T47D (cell line): ENCODE measurements at regions not wholly inside any gene's neighbourhood (a gene's known extent, or its start where the extent isn't known, plus 50 kb on each side); places are given as distances from the start of the nearest gene placed in this dataset.

Experiments used
- DNase-seq, 2 experiments: peaks; one replicate each; pipeline versions ENCODE4 v3.0.0 to v3.0.0-alpha.2; 2011 to 2012; ENCODE audit warnings: low read depth in 1 of 2, low spot score in 1 of 2
- JUND ChIP-seq: IDR thresholded peaks from 2 replicates; pipeline ENCODE4 v1.6.1; 2012; ENCODE audit warnings: low read depth
- in situ Hi-C: cut with HindIII; loops from 2 replicates; pipeline ENCODE4 v1.10.0; 2016; ENCODE audit warnings: low sequenced_read_pairs, low pct_unique_long_range_greater_than_20kb

DNA sequence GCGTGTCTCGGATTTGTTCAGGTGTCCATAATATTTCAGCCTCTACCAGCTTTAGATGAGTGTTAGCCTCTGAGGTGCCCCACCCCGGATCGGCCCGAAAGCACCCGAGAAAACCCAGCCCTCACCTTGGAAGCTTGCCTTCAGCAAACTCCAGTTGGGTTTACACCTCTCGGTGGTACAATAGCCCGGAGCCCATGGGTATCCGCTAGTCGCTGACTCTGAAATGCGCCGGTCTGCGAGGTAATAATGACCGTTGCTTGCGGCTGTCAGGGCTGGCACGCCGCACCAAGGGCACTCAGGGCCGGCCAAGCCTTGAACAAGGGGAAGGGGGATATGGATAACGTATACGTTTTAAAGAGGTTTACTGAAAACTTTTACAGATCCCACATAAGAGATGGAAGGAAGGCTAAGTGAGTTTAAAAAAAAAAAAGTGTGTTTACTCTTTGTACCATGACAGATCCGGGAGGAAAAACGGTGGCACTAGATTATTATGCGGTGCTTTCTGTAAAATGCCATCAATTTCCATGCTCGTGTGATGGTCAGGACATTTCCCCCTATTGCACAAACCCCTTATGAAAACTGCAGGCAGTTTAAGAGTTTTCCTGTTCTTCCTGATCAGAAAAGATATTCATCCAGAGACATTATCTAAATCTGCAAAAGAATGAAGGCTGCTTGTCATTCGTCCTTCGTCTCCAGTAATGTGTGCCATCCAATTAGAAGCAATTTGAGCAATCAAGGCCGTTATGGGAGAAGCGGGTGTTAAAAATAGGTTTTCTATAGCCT lies 124.2 kb downstream of the TMEM161B start:
- TF ChIP-seq JUND, result no peak
- in situ Hi-C loops, result no loop called here
- no peak for DNase-seq

DNA sequence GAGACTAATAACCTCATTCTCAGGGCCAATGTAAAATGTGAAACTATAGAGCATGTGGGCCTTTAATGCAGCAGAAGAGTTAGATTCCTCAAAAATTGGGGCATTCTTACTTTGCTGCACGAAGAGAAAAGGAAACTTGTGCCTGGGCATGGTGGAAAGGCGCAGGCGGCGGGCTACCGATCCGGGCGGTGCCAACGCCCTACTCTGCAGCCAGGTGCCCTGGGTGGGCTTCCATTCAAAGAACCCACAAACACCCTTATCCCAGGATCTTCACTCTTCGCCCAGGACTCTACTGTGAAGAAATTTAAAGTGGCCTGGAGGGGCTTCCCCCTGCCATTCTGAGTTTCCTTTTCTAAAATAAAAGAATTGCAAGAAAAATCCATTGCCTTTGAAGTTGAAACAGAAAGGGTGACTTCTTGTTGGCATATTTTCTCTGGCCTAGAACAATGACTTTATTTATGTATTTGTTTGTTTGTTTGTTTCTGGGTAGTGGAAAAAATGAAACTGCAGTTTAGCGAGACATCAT lies 124.9 kb downstream of the TMEM161B start:
- in situ Hi-C loops, result no loop called here
- no peak for TF ChIP-seq JUND
- no peak for DNase-seq

DNA sequence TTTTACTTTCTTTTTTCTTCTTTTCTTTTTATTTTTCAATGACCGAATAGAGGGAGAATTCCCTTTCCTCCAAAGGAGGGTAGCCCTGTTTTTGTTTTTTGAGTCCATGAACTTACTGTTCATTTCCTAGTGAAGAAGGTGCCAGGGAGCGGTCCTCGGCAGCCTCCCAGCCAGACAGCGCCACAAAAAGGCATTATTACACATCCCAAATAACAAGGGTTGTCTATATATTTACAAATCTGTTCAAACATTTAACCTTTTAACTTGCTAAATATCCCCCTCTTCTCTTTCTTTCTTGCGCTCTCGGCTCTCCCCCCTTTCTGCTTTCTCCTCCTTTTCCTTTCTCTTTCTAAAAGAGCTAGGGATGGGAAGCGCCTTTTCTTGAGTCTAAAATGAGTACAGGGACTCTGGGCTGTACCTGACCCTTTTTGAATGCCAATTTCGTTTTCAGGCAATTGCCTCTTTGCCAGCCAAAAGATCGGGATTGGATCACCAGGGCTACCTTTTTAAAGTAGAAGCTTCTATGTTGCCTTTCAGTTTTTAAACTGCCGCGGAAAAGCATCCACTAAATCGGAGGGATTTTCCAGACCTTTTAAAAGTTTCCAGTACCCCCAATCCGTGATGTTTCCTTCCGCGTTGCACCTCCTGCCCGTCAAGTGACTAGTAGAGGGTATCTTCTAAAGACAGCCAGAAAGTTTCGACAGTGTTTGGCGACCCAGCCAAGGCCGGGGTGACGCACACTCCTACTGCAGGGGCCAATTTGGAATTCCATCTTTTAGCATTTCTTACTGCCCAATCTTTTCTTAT lies 125.6 kb downstream of the TMEM161B start:
- in situ Hi-C loops, result no loop called here
- TF ChIP-seq JUND, result no peak
- no peak for DNase-seq

DNA sequence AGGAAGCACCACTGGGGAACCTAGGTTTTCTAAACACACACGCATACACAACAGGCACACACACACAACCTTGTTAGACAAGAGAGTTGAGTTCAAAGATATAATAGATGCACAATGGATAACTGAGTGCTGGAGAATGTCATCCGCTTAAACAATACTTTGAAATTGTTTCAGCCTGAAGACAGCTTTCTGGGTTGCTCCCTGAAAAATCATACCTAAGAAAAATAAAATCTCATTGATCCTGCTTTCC lies 126.1 kb downstream of the TMEM161B start:
- no peak for TF ChIP-seq JUND
- in situ Hi-C loops, result no loop called here
- no peak for DNase-seq

DNA sequence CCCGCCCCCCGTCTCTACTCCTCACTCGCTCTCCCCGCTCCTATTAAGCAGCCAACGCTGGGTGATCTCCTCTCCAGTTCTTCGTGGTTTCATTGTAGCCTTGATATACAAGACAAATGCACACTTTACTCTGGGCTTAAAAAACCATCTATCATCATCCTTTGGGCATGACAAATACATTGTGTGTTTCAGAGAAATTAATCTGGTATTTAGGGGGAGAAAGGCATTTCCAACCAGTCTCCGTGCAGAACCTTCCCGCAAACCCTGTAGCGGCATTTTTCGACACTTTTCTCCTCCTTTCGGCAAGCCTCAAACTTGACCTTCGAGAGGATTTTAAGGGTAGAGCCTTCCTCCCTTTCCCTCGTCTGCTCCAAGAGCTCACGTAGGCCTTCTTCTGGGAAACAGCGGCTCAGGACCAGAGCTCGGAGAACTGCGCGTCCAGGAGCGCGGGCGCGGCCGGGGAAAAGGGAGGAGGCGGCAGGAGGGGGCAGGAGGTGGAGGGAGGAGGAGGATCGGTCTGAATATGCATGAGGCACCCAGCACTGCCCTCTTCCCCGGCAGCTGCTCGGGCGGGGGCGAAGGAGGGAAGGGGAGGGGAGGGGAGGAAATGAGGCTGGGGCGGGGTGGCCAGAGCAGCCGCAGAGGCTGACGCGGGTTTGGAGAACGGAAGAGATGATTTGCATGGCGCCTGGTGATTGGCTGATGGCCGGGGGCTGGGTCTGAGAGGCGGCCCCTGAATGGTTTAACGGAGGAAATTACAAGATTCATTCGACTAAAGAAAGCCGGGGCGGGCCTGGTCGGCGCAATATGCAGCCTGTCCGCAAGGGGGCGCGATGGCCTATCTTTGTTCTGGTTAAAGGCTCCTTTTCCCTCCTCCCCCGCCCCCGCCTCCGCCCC lies 127.5 kb downstream of the TMEM161B start:
- in situ Hi-C loops, result no loop called here
- DNase-seq, result peak; percentile 79 to 99
- no peak for TF ChIP-seq JUND

DNA sequence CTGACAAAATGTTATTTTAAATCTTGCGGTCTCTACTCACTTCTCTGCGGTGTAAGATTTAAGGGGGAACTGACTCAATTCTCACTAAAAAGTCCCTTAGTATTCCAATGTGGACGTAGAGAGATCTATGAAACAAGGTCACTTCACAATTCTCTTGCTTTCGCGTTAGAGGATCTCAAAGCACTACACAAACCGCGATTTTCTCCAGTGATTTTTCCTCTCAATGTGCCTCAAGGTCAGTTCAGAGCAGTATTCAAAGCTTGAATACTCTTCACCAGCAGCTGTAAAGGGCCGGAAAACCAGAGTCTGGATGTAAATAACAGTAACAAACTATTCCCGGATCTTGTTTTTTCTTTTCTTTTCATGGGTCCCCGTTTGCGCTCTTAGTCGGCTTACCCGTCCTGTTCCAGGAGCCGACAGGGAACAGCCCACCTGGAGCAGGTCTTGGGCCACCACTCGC lies 128.2 kb downstream of the TMEM161B start:
- DNase-seq, result no peak

DNA sequence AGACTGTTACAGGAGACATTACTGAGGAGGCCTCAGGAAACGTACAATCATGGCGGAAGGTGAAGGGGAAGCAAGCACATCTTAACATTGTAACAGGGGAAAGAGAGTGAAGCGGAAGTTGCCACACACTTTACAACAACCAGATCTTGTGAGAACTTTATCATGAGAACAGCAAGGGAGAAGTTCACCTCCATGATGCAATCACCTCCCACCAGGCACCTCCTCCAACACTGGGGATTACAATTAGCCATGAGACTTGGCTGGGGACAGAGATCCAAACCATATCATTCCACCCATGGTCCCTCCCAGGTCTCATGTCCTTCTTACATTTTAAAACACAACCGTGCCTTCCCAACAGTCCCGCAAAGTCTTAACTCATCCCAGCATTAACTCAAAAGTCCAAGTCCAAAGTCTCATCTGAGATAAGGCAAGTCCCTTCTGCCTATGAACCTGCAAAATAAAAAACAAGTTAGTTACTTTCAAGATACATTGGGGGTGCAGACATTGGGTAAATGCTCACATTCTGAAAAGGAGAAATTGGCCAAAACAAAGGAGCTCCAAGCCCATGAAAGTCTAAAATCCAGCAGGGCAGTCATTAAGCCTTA lies 138.3 kb downstream of the TMEM161B start:
- in situ Hi-C loops, result no loop called here
- DNase-seq, result no peak
- TF ChIP-seq JUND, result no peak

More for the DNA sequence above, 128.2 kb downstream of the TMEM161B start:
- in situ Hi-C loops, result no loop called here
- no peak for TF ChIP-seq JUND

DNA sequence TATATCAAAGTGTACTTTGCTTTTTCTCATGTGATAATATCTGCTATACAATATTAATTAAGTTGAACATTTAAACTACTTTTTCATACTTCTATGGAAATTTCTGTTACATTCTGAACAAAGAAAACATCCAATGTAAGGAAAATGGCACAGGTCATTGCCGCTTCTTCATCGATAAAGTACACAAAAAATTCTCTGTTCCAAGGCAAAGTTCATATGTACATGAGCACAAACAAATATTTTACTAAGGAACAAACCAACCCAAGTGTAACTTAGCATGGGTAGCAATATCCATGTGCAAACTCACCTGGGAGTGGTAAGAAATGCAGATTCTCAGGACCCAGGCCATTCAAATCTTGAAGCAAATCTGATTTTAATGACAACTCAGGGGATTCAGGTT lies 139.8 kb downstream of the TMEM161B start:
- DNase-seq, result no peak
- in situ Hi-C loops, result no loop called here
- no peak for TF ChIP-seq JUND

DNA sequence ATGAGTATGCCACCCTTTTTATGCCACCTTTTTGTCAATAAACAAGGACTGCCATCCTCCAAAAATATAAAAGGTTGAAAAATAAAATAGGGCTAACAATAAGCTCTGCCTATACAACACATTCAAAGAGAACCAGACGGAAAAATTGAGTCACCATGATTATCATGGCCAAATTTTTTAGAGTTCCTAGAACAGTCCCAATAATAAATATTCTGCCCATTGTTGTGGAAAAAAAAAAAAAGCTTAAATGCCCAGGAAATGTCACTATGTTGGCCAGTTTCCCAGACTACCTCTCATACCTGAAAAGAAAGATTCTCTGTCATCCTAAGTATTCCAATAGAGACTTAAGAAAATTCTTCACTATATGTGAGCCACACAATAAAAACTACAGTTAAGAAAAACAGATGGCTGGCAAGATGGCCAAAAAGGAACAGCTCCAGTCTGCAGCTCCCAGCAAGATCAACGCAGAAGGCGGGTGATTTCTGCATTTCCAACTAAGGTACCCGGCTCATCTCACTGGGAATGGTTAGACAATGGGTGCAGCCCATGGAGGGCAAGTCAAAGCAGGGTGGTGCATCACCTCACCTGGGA lies 149.0 kb downstream of the TMEM161B start:
- in situ Hi-C loops, result no loop called here
- TF ChIP-seq JUND, result no peak
- DNase-seq, result no peak

DNA sequence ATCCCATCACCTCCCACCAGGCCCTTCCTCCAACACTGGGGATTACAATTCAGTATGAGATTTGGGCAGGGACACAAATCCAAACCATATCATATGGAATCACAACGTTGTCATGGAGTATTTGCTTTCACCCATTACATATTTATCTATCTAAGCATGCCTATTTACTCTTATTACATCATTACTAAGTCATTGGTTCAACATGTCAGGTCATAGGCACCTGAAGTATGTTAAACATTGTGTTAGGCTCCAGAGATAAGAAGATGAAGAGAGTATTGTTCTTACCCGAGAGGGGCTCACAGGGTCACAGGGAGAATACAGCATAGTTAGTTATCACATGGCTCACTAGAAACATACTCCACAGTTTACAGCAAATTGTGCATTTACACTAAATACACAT lies 150.5 kb downstream of the TMEM161B start:
- DNase-seq, result no peak
- in situ Hi-C loops, result no loop called here
- no peak for TF ChIP-seq JUND

DNA sequence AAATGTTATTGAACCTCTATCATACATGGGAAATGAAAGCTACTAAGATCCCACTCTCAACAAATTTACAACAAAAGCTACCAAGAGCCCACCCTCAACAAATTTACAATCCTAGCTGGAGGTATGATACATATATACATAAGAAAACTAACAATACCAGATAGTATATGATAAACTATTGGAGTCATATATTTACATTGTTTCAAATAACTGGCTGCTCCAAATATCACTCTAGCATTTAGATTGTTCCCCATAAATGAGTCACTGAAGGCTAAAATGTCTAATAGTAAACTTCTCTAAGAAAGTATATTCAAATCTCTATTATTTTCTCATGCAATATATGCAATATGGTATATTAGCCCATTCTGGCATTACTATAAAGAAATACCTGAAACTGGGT lies 151.1 kb downstream of the TMEM161B start:
- in situ Hi-C loops, result no loop called here
- no peak for TF ChIP-seq JUND
- no peak for DNase-seq

DNA sequence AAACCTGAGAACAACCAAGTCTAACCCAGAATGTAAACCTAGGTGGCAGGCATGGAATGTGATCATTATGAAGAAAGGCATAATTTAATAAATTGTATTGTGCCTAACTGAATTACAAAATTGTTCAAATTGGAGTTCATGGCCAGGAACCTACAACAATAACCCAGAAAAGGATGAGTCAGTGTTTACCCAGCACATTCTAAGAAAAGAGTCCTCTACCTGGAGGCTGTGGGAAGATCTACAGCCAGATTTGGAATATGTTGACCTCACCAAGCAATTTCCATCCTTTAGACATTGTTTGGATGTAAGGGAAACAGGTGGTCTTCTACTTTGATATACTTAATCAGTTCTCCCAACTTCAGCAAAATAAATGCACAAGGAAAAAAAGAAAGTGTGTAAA lies 152.2 kb downstream of the TMEM161B start:
- in situ Hi-C loops, result no loop called here
- DNase-seq, result peak in 1 of 2 experiments; percentile 68
- TF ChIP-seq JUND, result no peak
